GM12891 (cell line): ENCODE measurements at regions not wholly inside any gene's neighbourhood (a gene's known extent, or its start where the extent isn't known, plus 50 kb on each side); places are given as distances from the start of the nearest gene placed in this dataset.

ENCODE experiments used
- PAX5 ChIP-seq: IDR thresholded peaks from 2 replicates; pipeline ENCODE4 v1.6.1; 2011; ENCODE audit warnings: low read length, moderate library complexity, mild to moderate bottlenecking; ENCODE audit not compliant: insufficient read depth, severe bottlenecking
- POLR2A ChIP-seq: IDR thresholded peaks from 2 replicates; pipeline ENCODE4 v1.6.1; 2011; ENCODE audit warnings: low read depth, low read length, control low read depth
- POLR2AphosphoS5 ChIP-seq: IDR thresholded peaks from 2 replicates; pipeline ENCODE4 v1.6.1; 2011; ENCODE audit warnings: low read depth, low read length, control low read depth
- POU2F2 ChIP-seq: IDR thresholded peaks from 2 replicates; pipeline ENCODE4 v1.6.1; 2011; ENCODE audit warnings: low read depth, mild to moderate bottlenecking, control low read depth, low read length, moderate library complexity
- SPI1 ChIP-seq: IDR thresholded peaks from 2 replicates; pipeline ENCODE4 v1.6.1; 2011; ENCODE audit warnings: low read depth, low read length, control low read depth
- TAF1 ChIP-seq: IDR thresholded peaks from 2 replicates; pipeline ENCODE4 v1.6.1; 2011; ENCODE audit warnings: low read depth, low read length, control low read depth

DNA sequence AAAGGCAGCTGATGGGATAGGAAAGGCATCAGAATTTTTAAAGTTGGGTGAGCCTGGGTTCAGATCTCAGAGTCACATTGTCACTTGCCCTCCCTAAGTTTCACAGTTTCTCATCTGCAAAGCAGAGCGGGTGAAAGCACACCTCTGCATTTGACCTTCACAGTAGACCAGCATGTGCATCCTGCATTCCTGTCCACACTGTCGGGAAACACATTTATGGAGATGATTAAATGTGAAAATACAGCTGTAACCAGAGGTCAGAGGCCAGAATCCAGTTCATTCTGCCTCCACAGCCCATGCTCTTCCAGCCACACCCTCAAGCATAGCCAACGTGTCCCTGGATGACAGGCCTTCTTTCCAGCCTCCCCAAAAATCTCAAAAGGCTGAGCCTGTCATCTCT, 392.0 kb upstream of the MYT1L start:
- no peak for TF ChIP-seq POLR2AphosphoS5
- TF ChIP-seq PAX5, result no peak
- TF ChIP-seq POLR2A, result no peak
- TF ChIP-seq TAF1, result no peak
- TF ChIP-seq SPI1, result no peak
- no peak for TF ChIP-seq POU2F2
